ENCODE measurements at regions not wholly inside any gene's neighbourhood (a gene's known extent, or its start where the extent isn't known, plus 50 kb on each side); places are given as distances from the start of the nearest gene placed in this dataset.

- TF ChIP-seq CTCF (IDR thresholded peaks at IDR 0.05; ENCODE audit: extremely low read depth in 1 of 2, insufficient read depth in 1 of 2, low read depth in 1 of 2, low read length in 2 of 2): no peak
- TF ChIP-seq POLR2A (IDR thresholded peaks at IDR 0.05; ENCODE audit: low read depth, low read length): no peak
- no peak for TF ChIP-seq EZH2 (IDR thresholded peaks at IDR 0.05; ENCODE audit: borderline replicate concordance, low read depth, low read length, severe bottlenecking)
Observed at GRCh38 chr22:34225278-34225677, 305.0 kb upstream of the LARGE1 start.

All from endothelial cell of umbilical vein (primary cell).